ENCODE measurements at regions not wholly inside any gene's neighbourhood (a gene's known extent, or its start where the extent isn't known, plus 50 kb on each side); places are given as distances from the start of the nearest gene placed in this dataset.
"Not testable (repeated sequence)": the region's sequence is repeated elsewhere in the genome, so short reads cannot be mapped to it uniquely, and the experiment has no call there.

DNA sequence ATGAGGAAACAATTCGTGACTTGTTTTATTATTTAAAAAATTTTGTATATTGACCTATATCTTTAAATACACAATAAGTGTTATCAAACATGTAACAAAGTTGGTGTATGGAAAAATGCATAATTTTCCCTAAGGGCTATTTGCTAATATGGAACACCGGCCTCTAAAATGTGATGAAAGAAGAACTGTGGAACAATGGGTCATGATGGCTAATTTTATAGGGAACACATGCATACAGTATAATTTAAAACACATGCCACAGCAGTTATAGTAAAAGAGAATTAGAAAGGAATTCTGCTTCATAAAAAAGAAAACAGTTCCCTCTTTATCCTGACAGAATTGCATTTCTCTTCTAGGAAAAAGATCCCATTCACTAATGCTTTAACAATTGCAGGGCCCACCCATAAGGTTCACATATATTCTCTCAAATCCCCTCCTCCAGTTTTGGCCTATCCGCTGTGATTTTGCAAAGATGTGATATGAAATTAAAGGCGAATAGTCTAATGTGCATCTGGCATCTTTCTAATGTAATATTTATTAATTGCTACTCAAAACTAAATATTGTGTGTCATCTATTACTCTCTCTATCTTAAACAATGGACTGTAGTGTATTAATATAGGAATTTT is 628.1 kb upstream of the CITED2 start:
- DNase-seq, result no peak

GRCh38 chr6:140001821-140002341 is 627.4 kb upstream of the CITED2 start:
- no peak for DNase-seq

DNA sequence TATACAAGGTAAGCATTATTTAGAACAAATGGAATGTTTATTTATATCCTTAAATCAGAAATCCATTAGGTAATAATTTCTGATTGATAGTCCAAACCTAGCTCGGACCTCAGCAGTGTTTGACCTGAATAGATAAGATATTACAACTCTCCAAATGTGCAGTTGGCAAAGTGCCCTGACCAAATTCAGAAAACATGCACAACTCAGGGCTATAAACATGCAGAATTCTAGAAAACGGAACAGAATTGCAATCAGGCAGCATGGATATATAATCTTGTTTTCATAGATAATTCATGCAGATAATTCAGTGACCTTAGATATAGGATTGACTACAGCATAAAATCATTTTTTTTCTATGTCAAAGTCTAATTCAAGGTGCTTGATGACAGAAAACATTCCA is 626.6 kb upstream of the CITED2 start:
- no peak for DNase-seq

GRCh38 chr6:139999661-140000060 is 625.2 kb upstream of the CITED2 start:
- DNase-seq, result not testable (repeated sequence)

GRCh38 chr6:139998478-139998877 is 624.0 kb upstream of the CITED2 start:
- DNase-seq, result not testable (repeated sequence)

DNA sequence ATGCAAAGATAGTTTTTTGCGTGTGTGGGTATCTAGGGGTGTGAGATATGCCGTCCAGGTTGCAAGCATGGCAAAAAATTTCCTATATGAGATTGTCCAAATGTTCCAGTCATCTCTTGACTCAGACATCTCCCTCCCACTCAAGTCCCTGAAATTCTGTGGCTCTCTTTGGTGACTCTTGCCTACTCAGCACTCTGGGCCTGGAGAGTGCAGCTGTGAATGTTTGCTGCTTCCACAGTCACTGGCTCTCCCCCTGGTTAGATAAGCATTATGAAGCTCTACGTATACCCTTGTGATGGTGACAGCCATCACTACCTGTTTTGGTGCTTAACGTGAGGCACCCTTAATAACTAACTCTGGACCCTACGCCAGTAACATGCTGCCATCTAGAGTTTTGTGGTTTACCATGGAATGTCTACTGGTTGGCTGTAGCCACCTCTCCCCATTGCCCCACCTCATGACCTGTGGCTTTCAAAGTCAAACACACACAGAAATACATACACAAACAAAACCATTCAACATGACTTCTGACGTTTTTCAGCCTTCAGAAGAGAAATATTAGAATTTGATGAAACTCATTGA is 621.9 kb upstream of the CITED2 start:
- DNase-seq, result peak in 1 of 5 experiments; percentile 40

GRCh38 chr6:139994998-139995397 is 620.5 kb upstream of the CITED2 start:
- no peak for DNase-seq

GRCh38 chr6:139990856-139991465 is 616.5 kb upstream of the CITED2 start:
- no peak for DNase-seq

- no peak for DNase-seq
Measured at GRCh38 chr6:139990026-139990686, 615.7 kb upstream of the CITED2 start.

GRCh38 chr6:139988685-139989084 is 614.2 kb upstream of the CITED2 start:
- DNase-seq, result no peak

DNA sequence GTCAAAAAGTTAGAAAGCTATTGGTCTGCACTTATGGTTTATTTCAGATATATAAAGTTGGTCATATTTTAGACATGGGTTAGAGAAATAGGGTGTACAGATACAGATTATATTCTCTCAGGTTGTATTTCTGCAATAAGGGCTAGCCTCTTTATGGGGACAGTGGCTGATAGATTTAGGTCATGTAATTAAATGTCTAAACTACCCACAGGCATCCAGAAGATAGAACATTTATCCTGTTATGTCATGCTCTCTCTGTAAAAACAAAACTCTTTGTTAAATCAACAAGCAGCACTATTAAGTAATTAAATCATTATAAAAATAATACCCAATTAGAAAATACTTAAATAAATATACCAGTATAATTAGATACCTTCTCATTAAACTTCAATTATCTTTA is 612.6 kb upstream of the CITED2 start:
- DNase-seq, result no peak

GRCh38 chr6:139985236-139985815 is 610.9 kb upstream of the CITED2 start:
- no peak for DNase-seq

DNA sequence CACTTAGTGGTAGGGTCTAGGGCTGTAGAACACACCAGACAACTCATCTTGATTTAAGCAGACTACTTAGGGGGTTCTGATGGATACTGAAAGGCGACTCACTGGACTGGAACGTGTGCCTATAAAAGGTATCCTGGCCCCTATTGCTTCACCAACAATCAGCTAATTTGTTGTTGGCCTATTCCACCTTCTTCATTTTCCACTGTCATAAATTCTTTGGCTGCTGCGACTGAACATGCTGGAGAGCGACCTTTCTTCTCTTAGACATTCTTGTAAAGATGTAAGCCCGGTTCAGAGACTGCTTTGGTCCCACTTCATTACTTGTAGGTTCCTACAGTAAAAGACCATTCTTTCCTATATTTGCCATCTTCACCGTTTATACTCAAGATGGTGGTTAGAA is 609.9 kb upstream of the CITED2 start:
- DNase-seq, result no peak

DNA sequence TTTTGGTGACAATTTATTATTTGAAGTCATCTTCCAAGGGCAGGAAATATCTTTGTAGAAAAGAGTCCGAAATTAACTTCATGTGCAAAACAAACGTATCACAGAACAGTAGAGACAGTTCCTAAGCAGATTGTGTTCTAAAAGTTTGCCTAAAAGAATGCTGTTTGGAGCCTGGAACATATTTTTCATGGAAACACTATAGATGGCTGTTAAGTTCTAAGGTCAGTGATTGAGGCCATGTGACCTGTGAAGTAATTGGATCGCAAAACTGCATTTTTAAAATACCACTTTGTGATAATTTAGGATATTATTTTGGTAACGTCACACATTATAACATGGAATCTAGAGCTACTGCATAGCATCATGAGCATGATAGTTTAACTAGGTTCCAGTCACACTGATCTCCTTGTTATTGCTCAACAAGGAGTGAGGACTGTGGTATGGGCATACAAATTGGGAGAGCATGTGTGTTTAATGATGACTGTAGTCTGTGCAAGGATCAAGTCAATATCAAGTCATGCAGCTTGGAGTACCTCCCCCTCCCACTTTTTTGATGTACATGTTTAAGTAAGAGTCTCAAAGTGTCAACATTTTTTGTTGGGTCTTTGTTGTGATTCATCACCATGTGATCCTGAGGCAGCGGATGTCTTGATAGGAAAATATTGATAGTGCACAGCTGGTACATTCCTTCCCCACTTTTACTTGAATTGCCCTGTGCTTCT is 609.3 kb upstream of the CITED2 start:
- no peak for DNase-seq

DNA sequence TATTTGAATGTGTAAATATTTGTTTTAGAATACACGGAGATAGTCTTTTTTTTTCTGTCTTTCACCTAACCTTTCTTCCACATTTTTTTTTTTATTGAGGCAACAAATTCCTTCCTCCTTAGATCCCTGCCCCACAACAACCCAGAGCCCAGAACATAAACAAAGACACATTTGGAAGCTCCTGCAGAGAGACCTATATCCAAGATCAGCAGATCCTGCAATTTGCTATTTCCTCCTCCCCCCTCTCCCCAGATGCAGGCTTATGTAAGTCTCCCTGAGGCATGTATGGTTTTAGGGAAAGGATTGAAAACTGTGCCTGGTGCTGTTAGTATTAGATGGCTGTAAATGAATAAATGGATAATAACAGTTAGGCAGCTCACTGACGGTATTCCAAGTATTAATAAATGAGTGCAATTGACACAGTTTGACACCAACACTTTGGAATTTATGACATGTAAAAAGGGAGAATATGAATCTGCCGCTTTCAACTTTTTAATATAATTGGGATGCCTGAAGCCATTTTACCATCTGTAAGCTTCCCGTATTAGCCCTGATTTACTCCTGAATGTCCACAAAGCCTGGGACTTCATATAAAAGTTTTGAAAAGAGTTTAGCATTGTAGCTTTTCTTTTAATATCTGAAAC is 608.3 kb upstream of the CITED2 start:
- DNase-seq, result no peak

GRCh38 chr6:139982195-139982594 is 607.7 kb upstream of the CITED2 start:
- no peak for DNase-seq

GRCh38 chr6:139981768-139982181 is 607.3 kb upstream of the CITED2 start:
- peak in 1 of 5 experiments; percentile 3 for DNase-seq

GRCh38 chr6:139981066-139981624 is 606.7 kb upstream of the CITED2 start:
- peak in 1 of 5 experiments; percentile 25 for DNase-seq

DNA sequence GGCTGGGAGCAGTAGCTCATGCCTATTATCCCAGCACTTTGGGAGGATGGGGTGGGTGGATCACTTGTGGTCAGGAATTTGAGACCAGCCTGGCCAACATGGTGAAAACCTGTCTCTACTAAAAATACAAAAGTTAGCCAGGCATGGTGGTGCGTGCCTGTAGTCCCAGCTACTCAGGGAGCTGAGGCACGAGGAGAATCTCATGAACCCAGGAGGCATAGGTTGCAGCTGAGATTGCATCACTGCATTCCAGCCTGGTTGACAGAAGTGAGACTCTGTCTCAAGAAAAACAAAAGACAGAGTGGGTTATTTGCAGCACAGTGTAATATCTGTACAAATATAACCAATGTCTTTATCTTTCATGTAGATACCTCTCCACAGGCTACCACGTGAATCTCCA is 606.2 kb upstream of the CITED2 start:
- DNase-seq, result not testable (repeated sequence)

- DNase-seq, result no peak
Measured at GRCh38 chr6:139979021-139979725, 604.7 kb upstream of the CITED2 start.

DNA sequence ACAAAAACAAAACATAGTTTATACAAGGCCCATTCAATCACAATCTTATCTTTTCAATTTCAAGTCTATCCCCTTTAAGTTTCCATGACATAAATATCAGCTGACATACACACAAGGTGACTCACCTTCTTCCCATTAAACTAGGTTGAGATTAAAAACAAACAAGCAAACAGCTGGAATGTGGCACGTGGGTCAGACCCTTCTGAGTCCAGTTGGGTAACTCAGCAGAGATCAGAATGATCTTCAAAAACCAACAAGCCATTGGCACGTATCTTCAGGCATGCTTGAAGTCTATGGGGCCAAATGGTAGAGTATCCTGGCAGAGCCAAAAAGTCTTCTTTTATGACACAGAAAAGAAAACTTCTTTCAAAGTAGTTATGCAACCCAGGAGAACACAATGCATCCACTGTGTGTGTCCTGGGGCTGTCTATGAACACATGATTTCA is 603.5 kb upstream of the CITED2 start:
- DNase-seq, result no peak

All from T-helper 2 cell (primary cell).